NCI-H2227 treated with DMSO at 0.1 percent for 48 hours (cell line): ENCODE measurements at regions not wholly inside any gene's neighbourhood (a gene's known extent, or its start where the extent isn't known, plus 50 kb on each side); places are given as distances from the start of the nearest gene placed in this dataset.
A peak's percentile ranks its signal among the peaks of the same experiment; 100 is the strongest.
"Not testable (repeated sequence)": the region's sequence is repeated elsewhere in the genome, so short reads cannot be mapped to it uniquely, and the experiment has no call there.

ENCODE experiments used
- DNase-seq: peaks from one replicate; lab custom pipeline; 2025; lab: John Stamatoyannopoulos, UW

DNA sequence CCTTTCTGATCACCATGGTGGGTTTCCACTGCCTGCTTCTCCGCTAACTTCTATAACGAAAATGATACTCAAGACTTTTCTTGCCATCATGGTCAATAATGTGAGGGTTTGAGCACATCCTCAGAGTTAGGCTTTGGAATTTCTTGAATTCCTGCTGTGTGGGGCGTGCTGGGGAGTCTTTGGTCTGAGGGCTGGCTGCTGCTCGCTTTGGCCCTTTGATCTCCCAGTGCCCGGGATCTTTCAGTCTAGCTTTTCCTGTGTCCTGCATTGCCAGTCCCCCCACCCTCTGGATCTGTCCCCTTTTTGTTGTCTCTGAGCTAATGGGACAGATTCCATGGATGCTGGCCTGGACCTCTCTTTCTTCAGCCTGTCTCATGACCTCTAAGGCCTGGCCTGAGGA is 182.6 kb downstream of the NPIPA7 start:
- not testable (repeated sequence) for DNase-seq

DNA sequence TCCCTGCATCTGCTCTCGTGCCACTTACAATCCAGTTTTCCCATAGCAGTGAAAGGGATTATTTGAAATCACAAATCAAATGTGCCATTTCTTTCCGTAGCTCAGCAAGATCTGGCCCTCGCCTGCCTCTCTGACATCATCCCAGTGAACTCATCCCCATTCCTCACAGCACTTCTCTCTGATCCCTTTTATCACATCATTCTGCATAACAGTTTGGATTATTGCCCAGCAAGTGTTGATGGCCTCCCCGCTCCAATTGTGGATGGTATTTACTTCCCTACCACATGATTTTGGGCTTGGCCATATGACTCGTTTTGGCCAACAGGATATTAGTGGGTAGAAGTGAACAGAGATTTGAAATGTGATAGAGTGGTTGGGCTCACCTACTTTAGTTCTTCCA is 185.0 kb downstream of the NPIPA7 start:
- DNase-seq = not testable (repeated sequence)

DNA sequence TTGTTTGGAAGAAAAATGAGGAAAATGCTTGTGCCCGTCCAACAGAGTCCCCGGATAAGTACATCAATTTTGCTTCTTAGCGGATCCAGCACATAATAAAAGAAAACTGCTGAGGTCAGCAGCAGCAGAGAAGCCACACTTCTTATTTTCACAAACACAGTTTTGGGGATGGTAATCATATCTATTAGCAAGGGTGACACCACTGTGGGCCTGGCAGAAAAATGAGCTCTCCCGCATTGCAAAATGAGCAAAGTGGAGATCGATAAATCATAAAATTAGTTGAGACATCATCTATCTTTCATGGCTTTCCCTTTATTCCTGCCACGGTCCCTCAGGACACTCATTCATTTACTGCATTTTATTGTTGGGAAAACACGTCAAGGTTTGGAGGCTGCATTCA is 186.4 kb downstream of the NPIPA7 start:
- not testable (repeated sequence) for DNase-seq

DNA sequence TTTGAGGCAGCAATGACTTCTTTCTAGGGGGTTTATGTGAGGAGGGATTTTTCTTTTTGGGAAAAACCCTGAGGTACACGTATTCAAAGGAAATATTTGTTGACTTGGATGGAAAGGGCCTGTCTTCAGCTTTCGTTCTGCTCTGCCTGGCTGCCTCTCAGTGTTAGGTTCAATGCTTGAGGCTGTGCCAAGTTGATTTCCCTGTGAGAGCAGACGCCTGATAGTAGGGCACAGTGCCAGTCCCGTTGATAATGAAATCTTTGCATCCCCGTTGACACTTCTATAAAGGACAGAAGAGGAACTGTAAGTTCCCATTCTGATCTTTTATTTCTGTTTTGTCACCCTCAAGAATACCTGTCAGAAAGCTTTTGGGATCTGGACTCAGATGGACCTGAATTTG is 191.1 kb downstream of the NPIPA7 start:
- not testable (repeated sequence) for DNase-seq

DNA sequence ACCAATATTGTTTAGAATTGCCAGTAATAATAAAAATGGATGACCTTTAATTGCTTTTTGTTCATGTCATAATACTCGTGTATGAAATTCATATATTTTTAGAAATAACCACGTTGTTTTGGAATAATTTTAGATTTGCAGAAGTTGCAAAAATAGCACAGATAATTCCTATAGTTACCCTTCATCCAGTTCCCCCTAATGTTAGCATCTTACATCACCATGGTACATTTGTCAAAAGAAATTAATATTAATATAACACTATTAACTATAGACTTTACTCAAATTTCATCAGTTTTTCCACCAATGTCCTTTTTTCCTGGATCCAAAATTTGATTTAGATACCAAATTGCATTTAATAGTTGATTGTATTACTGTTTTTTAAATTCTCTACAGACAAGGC is 191.9 kb downstream of the NPIPA7 start:
- not testable (repeated sequence) for DNase-seq

DNA sequence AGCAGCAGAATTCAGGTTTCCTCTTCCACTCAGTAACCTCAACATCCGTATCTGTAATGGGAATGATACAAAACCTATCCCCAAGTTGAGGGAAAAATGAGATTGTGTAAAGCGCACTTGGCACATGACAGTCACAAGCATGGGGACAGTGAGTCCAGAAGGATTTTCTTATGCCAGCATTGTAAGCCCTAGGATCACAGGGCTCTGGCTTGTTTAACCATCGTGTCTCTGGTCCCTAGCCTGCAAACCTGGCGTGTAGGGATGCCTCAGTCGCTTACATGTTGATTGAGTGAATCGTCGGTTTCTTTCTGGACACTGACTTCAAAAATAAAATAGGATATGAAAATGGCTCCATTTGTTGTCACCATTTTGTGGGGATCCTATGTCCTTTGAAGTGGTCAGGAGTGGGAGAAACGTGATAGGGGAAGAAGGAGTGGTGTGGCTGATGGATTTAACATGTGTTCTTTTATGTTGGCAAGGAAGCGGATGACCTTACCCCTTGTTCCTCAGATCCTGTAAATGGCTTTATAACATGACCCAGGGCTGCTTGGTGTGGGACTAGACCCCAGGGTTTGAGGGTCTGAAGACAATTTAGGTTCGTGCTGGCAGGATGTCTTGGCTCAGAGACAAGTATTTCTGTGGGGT is 193.3 kb downstream of the NPIPA7 start:
- not testable (repeated sequence) for DNase-seq

DNA sequence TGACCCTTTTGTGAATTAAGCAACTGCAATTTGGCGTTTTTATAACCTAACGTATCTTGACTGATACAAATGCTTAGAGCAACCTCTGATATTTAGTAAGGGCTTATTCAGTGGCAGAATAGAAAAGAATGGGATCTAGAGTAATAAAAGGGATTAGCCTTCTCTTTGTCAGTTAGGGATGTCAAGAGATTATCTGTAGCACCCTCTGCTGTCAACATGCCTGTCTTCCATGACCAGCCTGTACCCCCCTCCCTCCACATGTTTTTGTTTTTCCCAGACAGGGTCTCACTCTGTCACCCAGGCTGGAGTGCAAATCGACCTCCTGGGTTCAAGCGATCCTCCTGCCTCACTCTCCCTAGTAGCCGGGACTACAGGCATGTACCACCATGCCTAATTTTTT is 198.1 kb downstream of the NPIPA7 start:
- DNase-seq = not testable (repeated sequence)

DNA sequence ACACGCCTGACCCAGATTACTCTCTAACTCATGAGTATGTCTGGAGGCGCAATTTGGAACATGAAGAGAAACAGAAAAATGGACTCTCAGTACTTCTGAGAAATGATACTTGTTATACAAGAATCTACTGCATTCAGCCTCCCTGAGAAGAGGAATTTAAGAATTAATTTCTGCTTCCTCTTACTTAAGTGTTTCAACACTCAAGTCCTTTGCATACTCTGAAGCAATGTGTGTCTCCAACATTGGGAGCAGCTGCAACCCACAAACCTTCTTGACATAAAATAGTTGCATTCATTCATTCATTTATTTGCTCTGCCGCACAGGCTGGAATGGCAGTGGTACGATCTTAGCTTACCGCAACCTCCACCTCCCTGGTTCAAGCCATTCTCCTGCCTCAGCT is 199.8 kb downstream of the NPIPA7 start:
- no peak for DNase-seq

DNA sequence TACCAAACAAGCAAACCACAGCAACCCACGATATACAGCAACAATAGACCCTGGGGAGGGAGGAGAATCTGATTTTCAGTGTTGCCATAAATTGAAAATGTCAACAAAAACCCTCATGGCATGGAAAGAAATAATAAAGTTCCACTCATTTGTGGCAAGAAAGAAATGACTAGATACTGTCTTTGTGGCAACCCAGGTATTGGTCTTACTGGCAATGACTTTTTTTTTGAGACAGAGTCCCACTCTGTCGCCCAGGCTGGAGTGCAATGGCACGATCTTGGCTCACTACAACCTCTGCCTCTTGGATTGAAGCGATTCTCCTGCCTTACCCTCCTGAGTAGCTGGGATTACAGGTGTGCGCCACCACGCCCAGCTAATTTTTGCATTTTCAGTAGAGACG is 204.0 kb downstream of the NPIPA7 start:
- DNase-seq = not testable (repeated sequence)

DNA sequence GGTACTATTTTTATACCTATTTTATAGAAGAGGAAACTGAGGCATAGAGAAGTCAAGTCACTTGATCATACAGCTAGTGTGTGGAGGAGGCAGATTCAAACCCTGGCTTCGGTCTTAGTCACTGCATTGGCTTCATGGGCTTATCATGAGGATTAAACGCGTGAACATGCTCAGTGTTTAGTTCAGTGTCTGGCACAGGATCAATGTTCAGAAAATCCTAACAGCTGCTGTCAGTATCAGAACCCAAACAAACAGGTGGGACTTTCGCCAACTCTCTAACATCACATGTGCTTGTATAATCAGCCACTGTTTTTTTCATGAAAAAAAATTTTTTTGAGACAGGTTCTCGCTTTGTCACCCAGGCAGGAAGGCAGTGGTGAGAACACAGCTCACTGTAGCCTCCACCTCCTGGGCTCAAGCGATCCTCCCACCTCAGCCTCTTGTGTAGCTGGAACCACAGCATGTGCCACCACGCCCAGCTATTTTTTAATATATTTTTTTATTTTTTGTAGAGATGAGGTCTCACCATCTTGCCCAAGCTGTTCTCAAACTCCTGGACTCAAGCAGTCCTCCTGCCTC is 207.2 kb downstream of the NPIPA7 start:
- DNase-seq = not testable (repeated sequence)

DNA sequence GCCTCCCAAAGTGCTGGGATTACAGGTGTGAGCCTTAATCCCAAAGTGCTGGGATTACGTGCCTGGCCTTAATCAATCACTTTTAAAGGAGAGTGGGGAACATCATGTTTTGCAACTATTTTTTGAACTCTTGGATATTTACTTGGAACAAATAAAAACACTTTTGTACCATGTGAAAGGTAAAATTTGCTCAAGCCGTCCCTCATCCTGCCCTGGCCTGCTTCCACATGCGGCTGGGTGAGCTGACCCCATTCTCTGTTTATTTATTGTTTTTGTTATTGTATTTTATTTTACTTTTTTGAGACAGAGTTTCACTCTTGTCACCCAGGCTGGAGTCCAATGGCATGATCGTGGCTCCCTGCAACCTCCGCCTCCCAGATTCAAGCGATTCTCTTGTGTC is 208.0 kb downstream of the NPIPA7 start:
- not testable (repeated sequence) for DNase-seq

DNA sequence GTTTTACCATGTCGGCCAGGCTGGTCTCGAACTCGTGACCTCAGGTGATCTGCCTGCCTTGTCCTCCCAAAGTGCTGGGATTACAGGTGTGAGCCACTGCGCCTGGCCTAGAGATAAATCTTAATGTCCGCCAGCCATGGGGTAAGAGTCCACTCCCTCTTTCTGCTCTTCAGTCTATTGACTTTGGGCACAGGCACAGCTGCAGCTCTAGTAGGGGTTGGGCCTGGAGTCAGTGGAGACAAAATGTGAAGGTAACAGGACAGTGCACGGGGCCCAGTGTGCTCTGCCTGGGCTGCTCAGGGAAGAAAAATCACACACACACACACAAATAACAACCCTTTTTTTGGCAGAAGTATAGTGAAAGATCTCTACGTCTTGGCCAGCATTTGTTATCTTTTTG is 209.5 kb downstream of the NPIPA7 start:
- not testable (repeated sequence) for DNase-seq

DNA sequence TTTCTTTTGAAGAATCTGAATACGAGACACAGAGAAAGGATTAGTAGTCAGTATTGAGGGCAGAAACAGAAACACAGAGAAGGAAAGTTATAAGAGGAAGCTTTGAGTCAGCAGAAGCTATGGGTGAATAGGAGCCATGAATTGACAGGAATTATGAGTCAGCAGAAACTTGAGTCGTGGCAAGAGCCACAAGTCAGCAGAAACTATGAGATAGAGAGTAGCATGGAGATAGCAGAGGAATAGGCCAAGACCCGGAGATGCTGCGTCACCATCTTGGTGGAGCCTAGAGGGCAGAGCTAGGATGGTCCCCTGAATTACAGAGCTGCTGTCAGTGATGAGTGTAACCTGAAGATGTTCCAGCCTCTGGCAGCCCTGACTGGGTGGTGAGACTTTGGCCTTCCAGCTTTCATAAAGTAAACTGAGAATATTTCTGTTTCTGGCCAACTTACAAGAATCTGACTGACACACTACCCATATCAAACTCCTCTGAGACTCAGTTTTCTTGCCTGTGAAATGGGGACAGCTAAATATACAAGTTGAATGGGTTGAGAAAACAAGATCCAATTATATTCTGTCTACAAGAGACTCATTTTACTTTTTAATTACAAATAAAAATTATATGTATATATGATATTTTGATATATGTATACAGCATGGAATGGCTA is 211.8 kb downstream of the NPIPA7 start:
- not testable (repeated sequence) for DNase-seq

DNA sequence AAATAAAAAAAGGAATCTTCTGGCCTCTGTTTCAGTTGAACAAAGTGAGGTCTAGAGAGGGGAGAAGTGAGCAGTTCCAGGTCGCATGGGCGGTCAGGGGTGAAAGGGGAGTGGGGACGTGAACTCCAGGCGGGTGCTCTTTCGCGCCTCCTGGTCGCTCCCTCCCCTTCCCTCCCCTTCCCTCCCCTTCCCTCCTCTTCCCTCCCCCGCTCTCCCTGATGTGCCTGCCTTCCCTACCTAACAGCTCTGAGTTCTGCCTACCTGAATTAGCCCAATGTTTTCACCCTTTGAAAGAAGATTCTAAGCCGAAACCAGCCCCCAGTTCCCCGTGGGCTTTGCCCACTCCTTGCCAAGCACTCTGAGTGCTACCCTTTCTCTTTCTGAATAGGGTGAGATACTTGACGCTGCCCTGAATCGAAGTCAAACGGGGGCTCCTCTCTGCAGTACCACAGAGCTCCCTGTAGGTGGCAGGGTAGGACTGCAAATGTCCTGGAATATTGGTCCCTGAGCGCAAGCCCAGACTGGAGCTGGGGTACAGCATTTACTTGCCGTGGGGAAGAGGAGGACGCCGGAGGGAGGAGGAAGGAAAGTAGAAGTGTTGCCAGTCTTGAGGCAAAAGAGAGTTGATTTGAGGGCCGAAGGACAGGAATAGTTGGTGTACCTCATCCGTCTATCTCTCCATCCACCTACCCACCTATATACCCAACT is 214.4 kb downstream of the NPIPA7 start:
- DNase-seq = peak; percentile 66

DNA sequence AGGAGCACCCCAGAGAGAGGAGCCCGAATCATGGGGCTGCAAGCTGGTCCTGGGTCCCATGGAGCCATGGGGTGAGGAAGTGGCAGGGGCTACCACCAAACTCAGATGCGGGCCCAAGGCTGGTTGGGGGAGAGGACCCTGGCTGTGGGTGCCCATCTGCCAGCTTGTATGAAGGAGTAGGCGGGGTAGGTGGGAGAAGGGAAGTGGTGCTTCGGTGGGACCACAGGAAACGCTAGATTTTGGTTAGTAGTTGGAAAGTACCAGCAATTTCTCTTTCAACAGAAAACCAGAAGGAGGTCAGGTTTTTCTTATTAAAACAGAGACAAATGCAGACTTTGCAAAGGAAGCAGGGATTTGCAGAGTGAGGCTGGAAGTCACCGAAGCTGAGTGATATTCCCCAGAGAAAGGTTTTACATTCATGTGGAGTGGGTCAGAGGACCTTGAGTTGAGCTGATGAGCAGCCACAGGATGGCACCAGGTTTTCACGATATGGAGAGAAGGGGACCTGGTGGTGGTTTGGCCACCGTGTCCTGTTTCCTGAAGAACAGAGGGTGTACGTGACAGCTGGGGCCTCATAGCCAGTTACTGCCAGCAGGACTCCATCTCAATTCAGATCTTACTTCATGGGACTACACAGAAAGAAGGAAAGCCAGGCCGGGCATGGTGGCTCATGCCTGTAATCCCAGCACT is 216.2 kb downstream of the NPIPA7 start:
- DNase-seq = not testable (repeated sequence)

DNA sequence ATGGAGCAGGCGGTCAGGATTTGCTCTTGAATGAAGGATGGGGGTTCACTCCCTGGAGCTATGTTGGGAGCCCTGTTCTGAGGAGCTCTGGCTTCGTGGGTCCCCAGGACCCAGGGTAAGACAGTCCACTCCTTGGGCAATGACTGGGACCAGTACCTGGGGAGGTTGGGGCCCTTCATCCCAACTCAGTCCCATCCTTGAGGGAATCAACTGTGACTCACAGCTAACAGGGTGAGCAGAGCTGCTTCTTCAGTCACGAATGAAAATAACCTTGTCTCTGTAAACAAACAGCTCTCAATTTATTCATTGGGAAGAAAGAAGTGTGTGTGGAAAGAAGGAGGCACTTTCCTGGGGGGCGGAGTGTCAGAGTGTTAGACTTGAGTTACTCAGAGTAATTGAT is 222.3 kb downstream of the NPIPA7 start:
- peak; percentile 44 for DNase-seq

DNA sequence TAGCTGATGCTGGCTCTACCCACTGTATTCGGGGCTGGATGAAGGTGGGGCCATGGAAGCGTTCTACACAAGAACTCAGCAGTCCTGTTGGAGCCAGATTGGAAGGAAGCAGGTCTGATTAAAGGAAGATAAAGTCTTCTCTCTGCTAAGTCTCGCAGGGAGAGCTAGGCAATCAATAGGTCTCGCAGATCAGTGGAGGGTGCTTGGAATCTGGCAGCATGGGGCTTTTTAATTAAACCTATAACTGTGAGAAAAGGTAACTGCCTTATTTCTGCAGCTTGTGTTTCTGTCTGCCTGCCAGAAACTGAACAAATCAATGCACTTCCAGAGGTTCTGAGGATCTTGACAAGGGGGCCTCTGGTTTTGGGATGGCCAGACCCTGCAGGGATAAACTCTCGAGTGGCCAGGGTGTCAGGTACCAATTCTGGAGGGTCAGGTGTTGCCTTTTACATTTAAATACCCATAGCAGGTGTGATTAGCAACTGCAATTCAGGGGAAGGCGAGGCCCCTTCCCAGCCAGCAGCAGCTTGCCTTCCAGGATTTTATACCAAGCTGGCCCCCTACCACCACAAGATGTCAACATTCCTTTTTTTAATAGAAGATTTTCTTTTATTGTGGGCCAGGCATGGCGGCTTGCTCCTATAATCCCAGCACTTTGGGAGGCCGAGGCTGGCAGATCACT is 228.6 kb downstream of the NPIPA7 start:
- not testable (repeated sequence) for DNase-seq

DNA sequence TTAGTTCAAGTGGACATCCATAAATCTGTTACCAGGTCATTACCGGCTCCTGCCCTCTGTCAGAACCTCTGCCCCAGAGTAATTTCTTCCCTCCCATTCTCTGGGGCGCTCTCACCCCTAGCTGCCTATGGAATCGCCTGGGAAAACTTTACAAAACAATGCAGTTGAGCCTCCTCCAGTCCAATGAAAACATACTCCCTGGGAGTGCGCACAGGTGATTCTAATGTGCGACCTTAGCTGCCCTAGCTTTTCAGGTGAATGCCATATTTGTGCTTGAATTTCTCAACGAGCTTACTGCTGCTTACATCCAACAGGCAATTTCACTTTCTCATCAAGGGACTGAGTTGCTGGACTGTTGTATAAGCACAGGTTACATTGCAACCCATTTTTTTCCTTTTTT is 230.7 kb downstream of the NPIPA7 start:
- not testable (repeated sequence) for DNase-seq

DNA sequence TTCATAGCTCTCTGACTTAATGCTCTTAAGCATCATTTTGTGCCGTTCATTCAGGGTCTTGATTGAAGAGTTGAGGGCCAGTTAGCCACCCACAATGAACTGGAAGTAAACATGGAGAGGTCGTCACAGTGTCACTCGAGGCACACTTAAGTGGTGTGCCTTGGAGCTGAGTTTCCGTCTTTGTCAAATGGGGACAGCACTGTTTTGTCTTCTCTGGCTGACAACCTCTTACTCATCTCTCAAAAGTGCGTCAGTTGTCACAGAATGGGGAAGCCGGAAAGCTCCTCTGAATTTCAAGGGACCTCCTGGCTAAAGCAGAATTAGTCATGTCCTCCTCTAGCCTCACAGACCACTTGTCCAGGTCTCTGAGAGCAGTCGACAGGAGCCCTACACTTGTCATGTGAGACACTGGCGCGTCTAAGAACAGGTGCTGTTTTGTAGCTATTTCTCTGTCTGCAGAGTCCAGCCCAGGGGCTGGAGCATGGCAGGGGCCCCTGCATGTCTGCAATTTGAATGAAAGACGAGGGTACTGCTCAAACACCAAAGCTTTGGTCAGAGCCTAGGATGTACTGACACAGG is 231.5 kb downstream of the NPIPA7 start:
- not testable (repeated sequence) for DNase-seq

DNA sequence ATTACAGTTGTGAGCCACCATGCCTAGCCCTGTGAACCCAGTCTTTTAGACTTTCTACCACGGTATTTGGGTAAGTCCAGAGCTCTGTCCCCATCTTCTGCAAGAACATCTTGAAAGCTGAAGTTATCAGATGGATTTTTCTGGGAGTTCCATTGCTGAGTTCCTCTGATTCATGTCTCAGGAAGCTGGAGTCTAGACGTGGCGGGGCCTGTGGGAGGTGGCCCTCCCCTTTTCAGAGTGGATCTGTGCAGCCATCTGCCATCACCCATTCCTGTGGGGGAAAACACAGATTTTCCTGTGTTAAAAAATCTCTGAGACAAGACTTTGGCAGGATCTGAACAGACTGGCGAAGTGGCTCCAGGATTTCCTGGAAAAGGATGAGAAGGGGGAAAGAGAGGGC is 234.3 kb downstream of the NPIPA7 start:
- not testable (repeated sequence) for DNase-seq

DNA sequence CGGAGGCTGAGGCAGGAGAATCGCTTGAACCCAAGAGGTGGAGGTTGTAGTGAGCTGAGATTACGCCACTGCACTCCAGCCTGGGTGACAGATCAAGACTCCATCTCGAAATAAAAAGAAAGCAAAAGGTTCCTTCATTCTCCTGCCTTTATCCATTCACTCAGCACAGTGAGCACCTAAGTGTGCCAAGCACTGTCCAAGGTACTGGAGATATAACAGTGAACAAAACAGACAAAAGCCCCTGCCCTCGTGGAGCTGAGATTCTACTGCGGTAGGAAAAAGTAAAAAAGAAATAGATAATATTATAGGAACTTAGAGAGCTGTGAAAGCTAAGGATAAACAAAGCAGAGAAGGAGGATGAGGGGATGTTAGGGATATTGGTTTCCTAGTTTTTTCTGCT is 235.5 kb downstream of the NPIPA7 start:
- DNase-seq = not testable (repeated sequence)
